GM18870 (cell line): ENCODE measurements at regions not wholly inside any gene's neighbourhood (a gene's known extent, or its start where the extent isn't known, plus 50 kb on each side); places are given as distances from the start of the nearest gene placed in this dataset.

Source experiments
- ATAC-seq: cut with Tn5 transposase; IDR thresholded peaks from one replicate; pipeline ENCODE4 v1.9.1; 2021; ENCODE audit warnings: moderate library complexity; ENCODE audit not compliant: unreplicated experiment

- ATAC-seq, result no peak
Observed at GRCh38 chr3:39744746-39745145, 64.7 kb upstream of the MYRIP start.

DNA sequence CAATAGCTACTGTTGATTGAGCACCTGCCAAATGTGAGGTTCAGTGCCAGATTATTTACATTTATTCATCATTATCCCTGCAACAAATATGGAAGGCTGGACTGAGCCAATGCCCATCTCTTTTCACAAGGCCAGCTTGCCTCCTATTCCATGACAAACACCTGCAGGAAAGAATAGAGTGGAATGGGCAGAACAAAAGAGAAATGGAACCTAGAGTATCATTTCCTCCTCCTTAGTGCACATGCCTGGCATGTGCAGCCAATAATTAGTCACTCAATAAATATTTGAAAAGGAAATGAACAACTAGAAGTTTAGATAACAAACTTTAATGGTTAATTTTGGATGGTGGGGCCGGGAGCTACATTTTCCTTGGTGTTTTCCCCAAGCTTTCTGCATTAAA, 61.4 kb upstream of the MYRIP start:
- no peak for ATAC-seq

GRCh38 chr3:39748763-39749162, 60.6 kb upstream of the MYRIP start:
- ATAC-seq, result no peak

DNA sequence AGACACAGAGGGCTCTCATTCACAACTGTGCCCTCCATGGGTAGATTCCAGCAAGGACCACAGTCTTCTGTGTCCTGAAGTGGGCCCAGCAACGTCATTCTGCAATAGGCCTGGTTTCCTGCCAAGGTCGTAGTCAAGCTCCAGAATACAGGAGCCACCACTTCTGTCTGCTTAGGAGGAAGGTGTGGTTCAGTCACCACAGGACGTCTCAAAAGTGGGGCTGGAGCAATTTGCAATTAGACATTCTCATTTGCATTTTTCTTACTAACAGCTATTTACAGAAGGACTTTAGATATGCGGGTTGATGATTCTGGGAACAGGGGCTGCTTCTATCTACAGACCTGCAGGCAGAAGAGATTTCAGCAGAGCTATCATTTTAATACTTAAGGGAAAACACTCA, 58.7 kb upstream of the MYRIP start:
- no peak for ATAC-seq

GRCh38 chr3:39751286-39751685, 58.1 kb upstream of the MYRIP start:
- no peak for ATAC-seq

DNA sequence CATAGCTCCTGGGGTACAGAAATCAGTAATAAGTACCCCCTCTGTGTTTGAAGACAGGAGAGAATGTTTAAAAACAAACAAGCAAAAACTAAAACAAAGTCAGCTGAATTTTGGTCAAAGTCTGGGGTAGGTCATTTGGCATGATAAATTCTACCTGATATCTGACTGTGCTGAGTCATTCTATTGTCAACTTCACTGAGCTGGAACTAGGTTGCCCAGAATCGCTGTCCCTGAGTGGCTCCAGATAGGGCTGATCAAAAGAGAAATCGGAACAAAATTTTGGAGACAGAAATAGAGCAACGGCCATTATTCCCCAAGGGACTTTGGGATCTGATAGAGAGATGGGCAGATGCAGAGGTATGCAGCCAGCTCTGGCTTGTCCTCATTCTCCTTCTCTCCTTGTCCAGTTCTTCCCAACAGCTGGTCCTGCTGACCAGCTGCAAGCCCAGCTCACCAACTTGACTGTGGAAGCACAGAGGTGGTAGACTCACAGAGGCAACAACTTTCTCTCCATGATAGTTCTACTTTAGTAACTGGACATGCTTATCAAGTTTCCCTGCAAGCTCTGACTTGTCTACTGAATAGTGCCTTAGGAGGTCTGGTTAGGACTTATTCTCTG, 57.3 kb upstream of the MYRIP start:
- no peak for ATAC-seq

DNA sequence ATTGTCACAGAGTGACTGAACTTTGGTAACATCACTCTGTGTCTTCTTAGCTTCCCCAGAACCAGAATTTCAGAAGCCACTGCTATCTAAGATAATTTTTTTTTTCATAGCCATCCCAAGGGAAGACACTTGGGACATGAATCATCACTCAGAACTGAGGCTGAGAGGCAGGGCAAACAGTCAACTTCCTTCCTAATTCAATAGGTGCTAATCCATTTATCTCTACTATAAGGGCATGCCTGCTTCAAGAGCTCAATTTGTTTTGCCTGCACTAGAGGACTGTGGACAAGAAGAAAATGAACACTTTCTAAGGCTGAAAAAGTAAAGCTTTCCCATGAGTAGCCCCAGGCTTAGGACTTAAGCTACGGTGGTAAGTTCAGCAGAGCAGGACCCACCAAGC, 56.7 kb upstream of the MYRIP start:
- ATAC-seq, result no peak

DNA sequence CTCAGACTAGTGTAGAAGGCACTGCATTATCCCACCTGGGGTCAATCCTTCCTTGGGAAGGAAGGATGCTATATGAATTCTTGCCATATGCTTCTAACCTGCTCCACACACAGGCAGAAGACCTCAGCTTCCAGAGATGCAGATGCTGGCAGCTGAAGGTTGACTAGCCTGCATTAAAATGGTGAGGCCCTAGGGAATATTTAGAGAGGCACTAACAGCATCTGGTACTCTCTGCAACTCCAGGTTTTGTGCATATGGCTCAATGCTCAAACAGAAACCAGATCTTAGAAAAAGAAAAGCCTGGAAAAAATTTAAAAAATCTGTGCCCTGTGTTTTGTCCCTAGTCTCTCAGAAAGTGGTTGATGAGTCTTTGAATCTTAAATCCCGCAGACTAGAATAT, 56.0 kb upstream of the MYRIP start:
- no peak for ATAC-seq

GRCh38 chr3:39754549-39754948, 54.9 kb upstream of the MYRIP start:
- ATAC-seq, result peak; percentile 66

DNA sequence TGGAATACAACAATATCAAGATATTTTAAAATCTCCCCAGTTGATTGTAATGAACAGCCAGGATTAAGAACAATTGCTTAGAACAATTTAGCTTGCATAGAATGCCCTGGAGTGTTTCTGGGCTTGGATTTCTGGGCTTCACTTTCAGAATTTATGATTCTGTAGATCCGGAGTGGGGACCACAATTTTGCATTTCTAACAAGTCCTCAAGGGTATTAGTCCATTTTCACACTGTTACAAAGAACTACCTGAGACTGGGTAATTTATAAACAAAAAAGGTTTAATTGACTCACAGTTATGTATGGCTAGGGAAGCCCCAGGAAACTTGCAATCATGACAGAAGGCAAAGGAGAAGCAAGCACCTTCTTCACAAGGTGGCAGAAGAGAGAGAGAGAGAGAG, 54.3 kb upstream of the MYRIP start:
- peak; percentile 34 for ATAC-seq

DNA sequence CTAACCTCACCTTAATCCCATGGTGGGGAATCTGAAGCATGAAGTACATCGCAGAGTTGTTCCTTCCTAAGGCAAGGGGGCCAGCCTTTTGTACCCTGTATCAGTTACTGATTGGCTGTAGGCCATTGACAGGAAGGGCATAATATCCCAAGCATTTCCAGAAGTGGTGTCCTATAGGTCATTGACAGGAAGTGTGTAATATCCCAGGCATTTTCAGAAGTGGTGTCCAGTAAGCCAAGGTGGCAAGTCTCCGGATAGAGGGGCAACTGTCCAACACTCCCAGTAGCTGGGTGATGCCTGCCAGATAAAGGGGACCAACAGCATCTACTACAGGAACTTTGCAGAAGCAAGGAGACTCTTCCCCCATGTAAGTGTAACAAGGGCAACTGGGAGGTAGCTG, 52.1 kb upstream of the MYRIP start:
- ATAC-seq, result no peak
